MV-4-11 (cell line): ENCODE measurements at regions not wholly inside any gene's neighbourhood (a gene's known extent, or its start where the extent isn't known, plus 50 kb on each side); places are given as distances from the start of the nearest gene placed in this dataset.
"Not testable (repeated sequence)": the region's sequence is repeated elsewhere in the genome, so short reads cannot be mapped to it uniquely, and the experiment has no call there.

ENCODE experiments used
- DNase-seq: peaks from one replicate; lab custom pipeline; 2025; lab: John Stamatoyannopoulos, UW

- DNase-seq, result not testable (repeated sequence)
These were observed 696.2 kb upstream of the SALL3 start for GRCh38 chr18:78283425-78283824.

DNA sequence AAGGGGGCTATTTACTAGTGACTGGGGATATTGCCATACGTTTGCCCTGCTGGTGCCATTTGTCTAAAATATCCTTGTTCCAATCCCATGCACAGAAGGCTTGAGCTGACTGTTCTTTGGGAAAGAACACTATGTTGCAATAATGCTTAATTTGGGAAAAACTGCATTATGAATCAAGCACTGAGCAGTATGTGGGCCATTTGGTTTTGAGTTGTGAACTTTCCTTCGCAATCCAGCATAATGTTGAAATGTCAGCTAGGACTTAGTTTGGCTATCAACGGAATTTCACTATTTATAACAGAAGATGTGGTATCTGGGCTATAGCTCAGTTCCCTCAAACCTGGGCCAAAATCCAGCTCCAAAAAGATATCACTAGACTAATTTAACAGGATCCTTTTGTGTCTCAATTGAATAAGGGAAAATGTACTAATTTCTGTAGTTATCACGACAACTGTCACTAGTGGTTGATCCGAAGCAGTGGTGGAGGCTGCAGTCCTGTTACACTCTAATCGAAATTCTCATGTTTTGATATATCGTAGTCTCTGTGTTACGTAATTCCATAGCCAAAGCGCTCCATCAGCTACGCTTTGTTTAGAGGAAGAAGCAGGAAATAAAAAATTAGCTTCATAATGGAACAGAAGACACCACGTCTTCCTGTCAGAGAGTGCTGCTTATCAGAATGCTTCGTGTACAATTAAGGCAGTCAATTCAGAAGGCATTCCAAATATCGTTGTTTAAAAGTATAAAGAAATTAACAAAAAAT is 686.8 kb upstream of the SALL3 start:
- no peak for DNase-seq

GRCh38 chr18:78293540-78293939 is 686.1 kb upstream of the SALL3 start:
- DNase-seq, result no peak

DNA sequence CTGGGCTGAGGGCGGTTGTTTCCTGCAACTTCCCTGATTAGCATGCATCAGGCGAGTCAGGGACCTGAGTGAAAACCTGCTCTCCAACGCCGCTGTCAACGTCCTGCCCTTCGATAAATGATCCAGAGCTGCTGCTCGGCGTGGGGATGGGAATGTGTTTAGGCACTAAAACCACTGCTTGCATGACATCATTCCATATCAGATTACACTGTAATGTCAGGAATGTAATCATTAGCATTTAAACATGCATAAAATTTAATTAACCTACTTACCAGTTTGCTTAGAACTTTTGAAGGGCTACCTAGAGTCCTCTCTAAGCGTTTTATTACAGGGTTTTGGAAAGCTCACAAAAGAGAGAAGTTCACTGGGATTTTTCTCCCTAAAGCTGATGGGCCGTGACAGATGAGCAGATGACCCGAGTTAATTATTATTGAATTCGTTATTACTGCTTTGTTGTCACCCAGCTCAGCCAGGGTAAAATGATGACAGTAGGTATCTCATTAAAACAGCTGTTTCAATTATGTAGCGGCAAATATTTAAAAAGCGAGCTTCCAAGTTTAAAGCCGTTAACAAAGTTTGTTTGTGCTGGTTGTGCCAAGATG is 685.6 kb upstream of the SALL3 start:
- no peak for DNase-seq

DNA sequence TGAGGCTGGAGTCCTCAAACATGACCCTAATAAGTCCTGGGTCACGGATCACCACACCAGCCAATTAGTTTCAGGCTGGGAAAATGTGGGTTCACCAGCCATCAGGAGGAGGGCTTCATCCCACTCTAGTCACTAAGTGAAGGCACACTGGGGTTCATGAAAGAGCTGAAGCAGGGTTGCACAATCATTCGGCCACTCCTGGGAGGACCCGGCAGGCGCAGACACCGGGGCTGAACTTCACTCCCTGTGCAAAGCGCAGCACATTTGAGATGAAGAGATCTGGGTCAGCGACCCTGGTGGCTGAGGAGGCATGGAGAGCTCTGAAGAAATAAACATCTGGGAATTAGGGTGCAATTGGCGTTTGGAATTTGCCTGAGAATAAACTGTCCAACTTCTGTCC is 684.4 kb upstream of the SALL3 start:
- DNase-seq, result no peak

- no peak for DNase-seq
These were observed 683.5 kb upstream of the SALL3 start for GRCh38 chr18:78296166-78296565.

DNA sequence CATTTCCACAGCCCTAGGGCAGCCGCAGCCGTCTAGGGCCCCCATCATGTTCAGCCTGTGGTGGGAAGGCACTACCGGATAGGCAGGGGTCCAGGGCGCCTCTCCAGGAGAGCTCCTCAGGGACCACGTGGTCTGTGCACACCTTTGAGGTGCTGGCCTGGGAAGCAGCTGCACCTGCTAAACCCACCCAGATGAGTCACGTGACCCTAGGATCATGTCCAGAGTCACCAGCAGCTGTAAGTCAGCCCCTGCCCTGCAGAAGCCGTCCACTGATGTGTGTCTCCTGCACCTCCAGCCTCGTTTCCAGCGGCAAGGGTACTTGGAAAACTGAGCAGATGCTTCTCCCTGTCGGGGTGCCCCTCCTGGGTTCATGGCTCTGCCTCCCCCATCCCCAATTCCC is 682.6 kb upstream of the SALL3 start:
- DNase-seq, result no peak

- DNase-seq, result no peak
These were observed 676.0 kb upstream of the SALL3 start for GRCh38 chr18:78303519-78304191.

DNA sequence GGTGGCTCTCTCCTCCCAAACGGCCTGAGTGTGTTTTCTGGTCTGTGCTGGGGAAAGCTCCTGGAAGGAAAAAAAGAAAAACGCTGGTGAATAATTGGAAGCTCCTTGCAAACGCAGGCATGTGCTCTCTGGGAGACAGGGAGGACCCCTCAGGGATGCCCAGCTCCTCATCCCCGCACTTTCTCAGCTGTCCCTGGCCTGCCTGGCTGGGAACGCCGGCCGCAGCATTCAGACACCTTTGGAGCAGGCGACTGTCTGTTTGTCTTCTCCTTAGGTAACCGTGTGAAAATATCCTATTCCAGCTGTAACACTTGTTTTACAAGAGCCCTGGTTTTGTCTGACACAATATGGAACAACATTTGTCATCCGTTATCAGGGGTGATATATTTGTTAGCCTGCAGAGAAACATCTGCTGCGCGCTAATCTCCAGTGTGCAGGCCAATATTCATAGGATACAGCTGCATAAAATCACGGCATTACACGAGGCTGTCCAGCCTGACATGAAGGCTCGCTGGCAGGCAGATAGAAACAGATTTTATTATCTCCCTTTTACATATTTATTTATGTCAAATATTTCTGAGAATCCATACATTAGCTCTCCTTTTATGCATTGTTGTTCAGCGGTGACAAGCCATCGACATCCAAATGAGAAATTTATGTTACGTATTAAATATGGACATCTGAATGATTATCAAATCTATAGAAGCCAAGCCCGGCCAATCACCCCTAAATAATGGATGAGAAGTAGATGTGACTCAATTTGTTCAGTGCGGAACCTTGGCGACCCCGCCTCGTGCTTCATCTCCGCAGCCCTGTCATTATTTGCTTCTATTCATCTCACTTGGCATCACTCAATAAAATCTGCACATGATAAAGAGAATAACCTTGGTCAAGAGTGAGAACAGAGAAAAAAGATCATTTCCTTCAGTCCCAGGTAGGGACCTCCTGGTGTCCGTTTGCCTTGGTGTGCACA is 675.1 kb upstream of the SALL3 start:
- no peak for DNase-seq

GRCh38 chr18:78305789-78306188 is 673.8 kb upstream of the SALL3 start:
- DNase-seq, result no peak

GRCh38 chr18:78309307-78309706 is 670.3 kb upstream of the SALL3 start:
- DNase-seq, result no peak

- no peak for DNase-seq
These were observed 669.7 kb upstream of the SALL3 start for GRCh38 chr18:78309924-78310323.

DNA sequence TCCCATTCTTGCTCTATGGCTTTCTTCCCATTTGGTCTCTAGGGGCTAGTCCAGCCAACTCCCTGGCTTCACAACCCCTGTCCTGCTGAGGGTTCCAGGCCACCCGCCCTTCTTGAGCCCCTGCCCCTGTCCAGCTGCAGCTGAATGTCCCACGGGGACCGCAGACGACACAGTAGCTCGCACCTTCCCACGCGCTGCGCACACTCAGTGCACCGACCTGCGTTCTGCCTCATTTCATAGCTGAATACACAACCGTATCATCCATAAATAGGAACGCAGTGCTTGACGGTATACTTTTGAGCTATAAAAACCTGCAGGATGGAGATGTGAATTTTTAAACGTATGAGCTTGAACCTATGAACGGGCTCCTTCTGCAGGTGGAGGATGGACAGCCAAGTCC is 660.4 kb upstream of the SALL3 start:
- DNase-seq, result no peak

DNA sequence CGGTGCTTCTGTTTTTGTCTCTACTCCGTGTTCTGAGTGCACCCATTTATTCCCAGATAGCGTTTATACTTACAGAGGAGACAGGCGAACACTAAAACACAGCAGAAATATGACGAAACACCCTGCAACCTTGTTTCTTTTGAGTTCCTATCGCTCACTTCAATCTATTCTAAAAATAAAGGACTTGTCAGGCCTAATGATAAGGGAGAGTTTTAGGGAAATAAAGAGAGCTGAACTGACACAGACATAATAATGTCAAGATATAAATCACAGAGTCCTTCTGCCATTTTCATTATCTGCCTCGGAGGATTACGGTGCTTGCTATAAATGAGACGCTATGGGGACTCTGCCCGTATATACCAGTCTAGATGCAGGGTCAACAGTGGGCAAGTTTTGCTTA is 659.7 kb upstream of the SALL3 start:
- no peak for DNase-seq

DNA sequence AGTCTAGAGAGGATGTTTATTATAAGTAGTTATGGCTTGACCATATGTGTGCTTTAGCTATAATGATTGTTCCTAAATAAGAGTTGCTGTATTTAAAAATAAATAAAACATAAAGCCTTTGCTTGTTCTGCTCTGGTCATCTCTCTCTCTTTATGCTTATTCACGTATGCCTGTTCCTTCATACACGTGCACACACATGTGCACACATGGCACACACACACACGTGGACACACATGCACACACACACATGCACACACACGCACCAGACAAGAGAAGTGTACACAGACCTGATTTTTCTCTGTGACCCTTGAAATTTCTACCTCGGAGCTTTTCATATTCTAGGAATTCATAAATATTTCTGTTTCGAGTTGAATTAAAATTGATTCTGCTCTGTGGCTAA is 658.2 kb upstream of the SALL3 start:
- DNase-seq, result no peak

DNA sequence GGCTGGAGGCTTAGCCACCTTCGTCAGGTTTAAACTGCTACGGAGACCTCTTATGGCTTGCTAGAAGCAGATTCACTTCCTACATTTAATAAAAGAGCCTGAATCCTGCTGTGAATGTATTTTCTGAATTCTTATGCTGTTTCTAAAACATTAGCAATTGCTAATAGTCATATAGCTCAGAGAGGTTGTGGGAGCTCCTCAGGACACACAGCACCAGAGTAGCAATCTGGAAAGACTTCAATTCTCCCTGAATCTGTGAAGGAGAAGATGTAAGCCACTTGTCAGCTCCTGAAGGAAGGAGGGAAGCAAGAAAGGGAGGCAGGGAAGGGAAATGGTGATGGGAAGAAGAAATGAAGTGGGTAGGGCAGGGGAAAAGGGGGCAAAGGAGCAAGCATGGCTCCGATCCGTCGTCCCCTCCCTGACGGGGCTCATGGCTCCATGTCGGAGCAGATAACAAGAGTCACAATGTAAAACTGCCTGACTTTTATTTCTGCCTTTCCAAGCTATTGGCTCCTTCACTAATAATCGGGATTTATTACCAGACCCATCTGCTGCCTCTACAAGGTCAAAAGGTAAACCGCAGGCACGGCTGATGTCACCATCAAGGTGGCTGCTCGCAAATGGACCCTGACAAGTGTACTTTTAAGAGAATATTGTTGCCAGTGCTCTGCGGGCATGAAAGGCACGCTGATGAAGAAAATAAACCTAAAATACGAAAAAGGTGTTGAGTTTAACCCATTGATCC is 656.0 kb upstream of the SALL3 start:
- DNase-seq, result no peak

DNA sequence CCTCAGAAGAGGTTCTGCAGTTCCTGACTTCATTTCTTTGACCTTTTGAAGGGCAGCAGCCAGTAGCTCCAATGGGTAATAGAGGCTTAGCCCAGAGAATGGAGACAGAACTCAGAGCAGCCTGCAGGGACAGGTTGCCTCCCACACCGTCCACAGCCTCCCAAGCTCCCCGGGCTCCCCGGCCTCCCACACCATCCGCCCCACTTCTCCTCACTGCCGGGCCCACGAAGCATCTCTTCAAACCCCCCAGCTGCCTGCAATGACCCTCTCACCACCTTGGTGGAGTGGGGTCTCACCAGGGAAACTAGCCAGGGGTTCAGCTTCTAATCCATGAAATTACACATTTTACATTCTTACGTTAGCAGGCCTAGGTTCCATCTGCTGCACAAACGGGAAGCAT is 652.0 kb upstream of the SALL3 start:
- no peak for DNase-seq

DNA sequence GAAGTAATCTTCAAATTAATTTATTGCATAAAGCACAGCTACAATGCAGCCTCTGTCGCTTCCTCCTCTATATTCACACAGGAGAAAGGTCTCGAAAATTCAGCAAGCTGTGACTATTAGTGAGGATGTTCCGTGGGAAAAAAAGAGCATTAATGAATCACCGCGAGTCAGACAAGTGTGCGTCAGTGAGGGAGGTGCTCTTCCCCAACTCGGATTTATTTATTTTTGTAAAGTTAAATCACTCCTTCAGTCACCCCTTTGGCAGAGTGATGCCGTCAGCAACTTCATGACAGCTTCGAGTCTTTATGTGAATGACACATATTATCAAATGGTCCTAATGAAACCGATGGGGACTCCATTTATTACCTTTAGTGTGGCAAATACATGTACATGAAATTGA is 648.9 kb upstream of the SALL3 start:
- DNase-seq, result no peak

DNA sequence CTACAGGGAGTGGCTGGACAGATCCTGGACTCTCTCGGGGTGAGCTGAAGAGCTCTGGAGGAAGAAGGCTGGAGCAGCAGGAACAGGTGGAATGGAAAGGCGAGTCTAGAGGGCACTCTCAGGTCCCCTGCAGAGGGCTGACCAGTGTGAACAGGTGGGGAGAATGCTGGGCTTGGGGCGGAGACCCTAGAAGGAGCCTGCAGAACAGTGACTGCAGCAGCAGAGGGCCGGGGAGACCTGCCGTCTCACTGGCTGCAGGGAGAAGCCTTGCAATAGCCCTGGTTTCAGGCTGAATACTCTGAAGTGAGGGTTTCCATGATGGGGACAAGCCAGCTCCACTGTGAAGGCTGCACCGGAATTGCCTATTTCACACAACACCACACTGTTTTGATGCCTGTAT is 626.7 kb upstream of the SALL3 start:
- DNase-seq, result no peak

DNA sequence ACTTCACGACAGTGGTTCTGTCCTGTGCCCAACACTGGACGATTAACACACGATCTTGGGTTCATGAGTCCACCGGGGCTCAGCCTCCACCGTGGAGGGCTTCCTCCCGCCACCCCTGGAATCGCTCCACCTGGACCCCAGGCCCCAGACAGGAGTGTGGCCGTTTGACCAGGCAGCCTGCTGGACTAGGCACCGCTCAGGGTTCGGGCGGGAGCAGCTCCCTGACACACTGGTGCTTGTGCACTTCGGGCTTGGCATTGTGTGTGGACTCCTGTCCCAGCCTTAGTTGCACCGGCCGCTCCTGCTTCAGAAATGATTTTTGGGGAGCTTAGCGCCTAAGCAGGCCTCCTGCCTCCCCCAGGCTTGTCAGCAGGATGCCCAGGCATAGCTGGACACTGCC is 617.4 kb upstream of the SALL3 start:
- DNase-seq, result no peak

- no peak for DNase-seq
These were observed 615.8 kb upstream of the SALL3 start for GRCh38 chr18:78363556-78364387.
